SK-N-MC (cell line): ENCODE measurements at regions not wholly inside any gene's neighbourhood (a gene's known extent, or its start where the extent isn't known, plus 50 kb on each side); places are given as distances from the start of the nearest gene placed in this dataset.

Source experiments
- EZH2 ChIP-seq: fragments of 200-600 bp; sonication (generic); IDR thresholded peaks from one replicate; pipeline ENCODE4 v1.6.1; 2017; ENCODE audit warnings: antibody characterized with exemption
- FOXP2 ChIP-seq: optimal IDR thresholded peaks from 2 replicates; pipeline ENCODE3; 2011; ENCODE audit warnings: mild to moderate bottlenecking, moderate library complexity; ENCODE audit not compliant: insufficient read depth; ENCODE audit errors: extremely low read length, control extremely low read depth
- POLR2AphosphoS5 ChIP-seq: IDR thresholded peaks from 2 replicates; pipeline ENCODE4 v1.6.1; 2012; ENCODE audit warnings: mild to moderate bottlenecking, low read depth, low read length, borderline replicate concordance

GRCh38 chr13:50348371-50348770 lies 333.1 kb downstream of the KCNRG start:
- no peak for TF ChIP-seq POLR2AphosphoS5
- TF ChIP-seq EZH2, result no peak
- no peak for TF ChIP-seq FOXP2
